HepG2 (cell line): ENCODE measurements at regions not wholly inside any gene's neighbourhood (a gene's known extent, or its start where the extent isn't known, plus 50 kb on each side); places are given as distances from the start of the nearest gene placed in this dataset.
A peak's percentile ranks its signal among the peaks of the same experiment; 100 is the strongest.

ENCODE experiments used
- ATAC-seq: fragments of 200-7000 bp; cut with Tn5 transposase; 3 replicates; pipeline ENCODE4 v1.9.1; 2020; ENCODE audit warnings: mild to moderate bottlenecking, moderate library complexity
- BruUV-seq: library from RNA; stranded (reverse); fragments of 400-500 nt; replicated peaks from 2 replicates; lab custom pipeline; 2021; lab: Mats Ljungman, UMichigan
- CTCF ChIA-PET: fragments of 300-600 bp; formaldehyde crosslinking; extraction: SDS; loops from one replicate; lab custom pipeline; 2021; ENCODE audit warnings: low total read pairs, inconsistent platforms, low intra/inter-chr PET ratio; lab: Yijun Ruan, JAX
- POLR2A ChIA-PET: fragments of 350-600 bp; sonication (Branson Sonifier 250); formaldehyde crosslinking; loops from one replicate; lab custom pipeline; 2020; ENCODE audit warnings: antibody characterized with exemption, inconsistent platforms; lab: Yijun Ruan, JAX
- DNase-seq: peaks from one replicate; pipeline ENCODE4 v3.0.0-alpha.2; 2015; ENCODE audit warnings: low spot score
- FAIRE-seq: peaks from 3 replicates; lab custom pipeline; 2011; peaks lifted over from hg19 to GRCh38; lab: Jason Lieb, UNC
- H2AFZ ChIP-seq: one replicate; pipeline ENCODE4 v1.6.1; 2011; ENCODE audit warnings: low read length, inconsistent platforms
- H3K27ac ChIP-seq: fragments of 300-600 bp; 3 replicates; pipeline ENCODE4 v1.8.0; 2011; ENCODE audit warnings: mixed run types, mild to moderate bottlenecking, mixed read lengths, low read length, inconsistent platforms; ENCODE audit not compliant: insufficient read depth; ENCODE audit errors: extremely low read length
- H3K27me3 ChIP-seq, 2 experiments: fragments of 200-600 bp in 1 of 2; 2 replicates in 1 of 2; 3 replicates in 1 of 2; pipeline versions ENCODE4 v1.6.0 to v1.8.0; 2011; ENCODE audit warnings: low read length in 2 of 2, mild to moderate bottlenecking in 2 of 2, moderate library complexity in 2 of 2, inconsistent platforms in 1 of 2; ENCODE audit not compliant: insufficient read depth in 2 of 2, control insufficient read depth in 1 of 2
- H3K36me3 ChIP-seq, 2 experiments: fragments of 200-600 bp in 1 of 2; replicated peaks in 1 of 2; 2 replicates in 1 of 2; 3 replicates in 1 of 2; pipeline versions ENCODE4 v1.5.1 to v1.8.0; 2011; ENCODE audit warnings: low read length in 2 of 2, inconsistent platforms in 1 of 2; ENCODE audit not compliant: insufficient read depth in 2 of 2, control insufficient read depth in 1 of 2
- H3K4me1 ChIP-seq: 2 replicates; pipeline ENCODE4 v1.5.1; 2012; ENCODE audit warnings: low read length, inconsistent platforms; ENCODE audit not compliant: insufficient read depth
- H3K4me2 ChIP-seq: 2 replicates; pipeline ENCODE4 v1.6.0; 2011; ENCODE audit warnings: low read depth, low read length, inconsistent platforms
- H3K4me3 ChIP-seq, 3 experiments: fragments of 200-600 bp in 1 of 3; sonication (generic), shearing (Covaris generic) in 1 of 3; replicated peaks in 1 of 3; 2 replicates each; pipeline ENCODE4 v1.5.1; 2011 to 2016; ENCODE audit warnings: low read length in 3 of 3, inconsistent platforms in 2 of 3, low read depth in 2 of 3, mild to moderate bottlenecking in 2 of 3, control low read depth in 1 of 3, mixed read lengths in 1 of 3; ENCODE audit not compliant: insufficient read depth in 1 of 3
- H3K79me2 ChIP-seq: one replicate; pipeline ENCODE4 v1.6.1; 2011; ENCODE audit warnings: low read length, inconsistent platforms; ENCODE audit not compliant: insufficient read depth
- H3K9ac ChIP-seq: 2 replicates; pipeline ENCODE4 v1.6.0; 2011; ENCODE audit warnings: mild to moderate bottlenecking, low read depth, low read length, inconsistent platforms; ENCODE audit not compliant: insufficient read depth
- H3K9me3 ChIP-seq: 2 replicates; pipeline ENCODE4 v1.5.1; 2012; ENCODE audit warnings: mild to moderate bottlenecking, low read length
- H4K20me1 ChIP-seq: 2 replicates; pipeline ENCODE4 v1.6.0; 2011; ENCODE audit warnings: inconsistent platforms, mild to moderate bottlenecking, low read length, moderate library complexity; ENCODE audit not compliant: insufficient read depth
- CEBPB ChIP-seq: IDR thresholded peaks from 2 replicates; pipeline ENCODE4 v1.6.1; 2011; ENCODE audit warnings: low read depth, low read length, improper control_type of control experiment, borderline replicate concordance
- YY1 ChIP-seq: IDR thresholded peaks from 2 replicates; pipeline ENCODE4 v1.6.1; 2011; ENCODE audit warnings: low read length, low read depth, moderate library complexity, mild to moderate bottlenecking; ENCODE audit not compliant: insufficient read depth, insufficient replicate concordance
- WGBS: methylation state at CpG from one replicate; pipeline ENCODE4 v1.1.6; 2017; ENCODE audit warnings: low lambda C conversion rate; 5-methylcytosine and 5-hydroxymethylcytosine counted together
- in situ Hi-C: cut with HindIII; loops from 2 replicates; pipeline ENCODE4 v1.10.0; 2017; ENCODE audit warnings: low pct_unique_long_range_greater_than_20kb; ENCODE audit not compliant: extremely low pct_ligation_motif_present
- intact Hi-C: fragments of 100-400 bp; cut with micrococcal nuclease; formaldehyde crosslinking; loops from one replicate; pipeline ENCODE4 v1.10.0; 2022; ENCODE audit not compliant: unreplicated experiment
- TF ChIP-seq, protein P1 (sequence below): sonication (generic); formaldehyde crosslinking; conservative IDR thresholded peaks from 2 replicates; pipeline ENCODE4 v1.8.0; 2022; ENCODE audit warnings: low read depth, missing genetic modification reagents
- TF ChIP-seq, protein P2 (sequence below), 2 experiments: fragments of 450-650 bp in 1 of 2; sonication (generic) in 1 of 2; formaldehyde crosslinking in 1 of 2; IDR thresholded peaks; 2 replicates each; pipeline versions ENCODE4 v1.6.1 to v1.8.0; 2016 to 2022; ENCODE audit warnings: antibody characterized with exemption in 1 of 2, mild to moderate bottlenecking in 1 of 2, missing genetic modification reagents in 1 of 2

DNA sequence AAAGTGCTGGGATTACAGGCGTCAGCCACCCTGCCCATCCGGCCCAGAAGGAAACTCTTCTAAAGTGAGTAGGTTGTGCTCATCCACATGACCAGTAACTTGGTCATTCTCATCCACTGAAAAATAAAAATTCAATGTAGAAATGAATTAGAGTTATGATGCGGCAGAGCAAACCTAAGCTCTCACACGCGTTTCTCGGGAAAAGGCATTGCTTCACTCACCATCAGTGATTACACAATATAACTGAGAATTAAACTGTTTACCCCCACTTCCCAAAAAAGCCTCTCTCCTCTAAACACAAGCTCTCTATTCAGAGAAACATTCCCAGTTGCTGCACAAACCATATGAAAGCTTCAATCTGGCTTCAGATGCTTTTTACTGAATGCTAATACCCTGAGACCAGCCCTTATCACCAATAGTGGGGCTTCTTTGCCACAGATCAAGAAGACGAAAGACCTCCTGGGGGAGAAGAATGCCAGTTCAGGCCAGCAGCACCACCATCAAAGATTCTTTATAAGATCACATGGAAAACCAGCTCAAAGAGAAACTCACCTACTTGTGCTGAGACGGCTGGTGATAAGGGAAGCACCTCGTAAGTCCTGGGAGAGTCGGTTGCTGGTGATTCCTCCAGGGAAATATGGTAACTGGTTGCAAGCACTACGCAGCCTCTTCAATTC, 121.5 kb upstream of the SFSWAP start:
- FAIRE-seq (no peak), ATAC-seq (no peak), DNase-seq (no peak)
- Histone ChIP-seq H3K79me2 (no peaks in the 10 kb centered on the region), H4K20me1 (no peaks in the 10 kb centered on the region), H3K4me1 (no peaks in the 10 kb centered on the region), H3K9me3 (no peaks in the 10 kb centered on the region), H3K27me3 (peaks cover 3 to 4% of the 10 kb centered on the region in 2 experiments; a peak in 3 of 5 replicates), H3K4me2 (no peak overlapping the region), H3K36me3 (no peaks in the 10 kb centered on the region), H3K9ac (no peak overlapping the region), H3K4me3 (no peak overlapping the region), H3K27ac (no peak overlapping the region), H2AFZ (no peak overlapping the region)
- in situ Hi-C loops (no loop called here), intact Hi-C loops (no loop called here)
- ChIA-PET POLR2A (no interaction called here), CTCF (no interaction called here)
- 8% methylated on average over 11 of the region's 11 CpGs for WGBS
- TF ChIP-seq, protein P1, sequence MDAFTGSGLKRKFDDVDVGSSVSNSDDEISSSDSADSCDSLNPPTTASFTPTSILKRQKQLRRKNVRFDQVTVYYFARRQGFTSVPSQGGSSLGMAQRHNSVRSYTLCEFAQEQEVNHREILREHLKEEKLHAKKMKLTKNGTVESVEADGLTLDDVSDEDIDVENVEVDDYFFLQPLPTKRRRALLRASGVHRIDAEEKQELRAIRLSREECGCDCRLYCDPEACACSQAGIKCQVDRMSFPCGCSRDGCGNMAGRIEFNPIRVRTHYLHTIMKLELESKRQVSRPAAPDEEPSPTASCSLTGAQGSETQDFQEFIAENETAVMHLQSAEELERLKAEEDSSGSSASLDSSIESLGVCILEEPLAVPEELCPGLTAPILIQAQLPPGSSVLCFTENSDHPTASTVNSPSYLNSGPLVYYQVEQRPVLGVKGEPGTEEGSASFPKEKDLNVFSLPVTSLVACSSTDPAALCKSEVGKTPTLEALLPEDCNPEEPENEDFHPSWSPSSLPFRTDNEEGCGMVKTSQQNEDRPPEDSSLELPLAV (CRISPR knock-in tag) = no peak
- TF ChIP-seq CEBPB = 0 out of 2 replicates have a peak, but pooled peaks have one; percentile 17
- BruUV-seq = no TSS peak

DNA sequence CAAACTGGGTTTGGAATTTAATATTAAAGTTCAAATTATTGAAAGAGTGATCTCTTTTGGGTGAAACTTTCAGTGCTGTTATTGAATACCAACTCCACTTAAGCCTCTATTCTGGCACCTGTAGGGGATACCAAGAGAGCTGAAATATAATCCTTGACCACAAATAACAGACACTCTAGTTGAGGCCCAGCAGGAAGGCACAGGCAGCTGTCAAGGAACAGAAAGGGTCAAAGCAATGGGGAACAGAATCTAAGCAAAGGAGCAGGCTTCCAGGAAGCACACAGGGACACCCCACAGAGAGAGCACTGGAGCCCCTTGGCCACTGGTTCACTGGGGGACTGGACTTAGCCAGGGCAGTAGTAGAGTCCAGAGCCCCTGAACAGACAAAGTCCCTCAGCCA, 120.9 kb upstream of the SFSWAP start:
- Histone ChIP-seq H2AFZ (no peak overlapping the region), H4K20me1 (no peaks in the 10 kb centered on the region), H3K27ac (no peak overlapping the region), H3K36me3 (no peaks in the 10 kb centered on the region), H3K4me1 (no peaks in the 10 kb centered on the region), H3K9me3 (no peaks in the 10 kb centered on the region), H3K79me2 (no peaks in the 10 kb centered on the region), H3K4me2 (no peak overlapping the region), H3K9ac (no peak overlapping the region), H3K4me3 (no peak overlapping the region), H3K27me3 (peaks cover 0 to 3% of the 10 kb centered on the region in 2 experiments; a peak in 3 of 5 replicates)
- no peak for FAIRE-seq
- in situ Hi-C loops = no loop called here
- intact Hi-C loops = no loop called here
- no peak for ATAC-seq
- ChIA-PET CTCF (no interaction called here), POLR2A (no interaction called here)
- BruUV-seq = no TSS peak
- DNase-seq = no peak
- TF ChIP-seq YY1 = no peak
- TF ChIP-seq, protein P2, sequence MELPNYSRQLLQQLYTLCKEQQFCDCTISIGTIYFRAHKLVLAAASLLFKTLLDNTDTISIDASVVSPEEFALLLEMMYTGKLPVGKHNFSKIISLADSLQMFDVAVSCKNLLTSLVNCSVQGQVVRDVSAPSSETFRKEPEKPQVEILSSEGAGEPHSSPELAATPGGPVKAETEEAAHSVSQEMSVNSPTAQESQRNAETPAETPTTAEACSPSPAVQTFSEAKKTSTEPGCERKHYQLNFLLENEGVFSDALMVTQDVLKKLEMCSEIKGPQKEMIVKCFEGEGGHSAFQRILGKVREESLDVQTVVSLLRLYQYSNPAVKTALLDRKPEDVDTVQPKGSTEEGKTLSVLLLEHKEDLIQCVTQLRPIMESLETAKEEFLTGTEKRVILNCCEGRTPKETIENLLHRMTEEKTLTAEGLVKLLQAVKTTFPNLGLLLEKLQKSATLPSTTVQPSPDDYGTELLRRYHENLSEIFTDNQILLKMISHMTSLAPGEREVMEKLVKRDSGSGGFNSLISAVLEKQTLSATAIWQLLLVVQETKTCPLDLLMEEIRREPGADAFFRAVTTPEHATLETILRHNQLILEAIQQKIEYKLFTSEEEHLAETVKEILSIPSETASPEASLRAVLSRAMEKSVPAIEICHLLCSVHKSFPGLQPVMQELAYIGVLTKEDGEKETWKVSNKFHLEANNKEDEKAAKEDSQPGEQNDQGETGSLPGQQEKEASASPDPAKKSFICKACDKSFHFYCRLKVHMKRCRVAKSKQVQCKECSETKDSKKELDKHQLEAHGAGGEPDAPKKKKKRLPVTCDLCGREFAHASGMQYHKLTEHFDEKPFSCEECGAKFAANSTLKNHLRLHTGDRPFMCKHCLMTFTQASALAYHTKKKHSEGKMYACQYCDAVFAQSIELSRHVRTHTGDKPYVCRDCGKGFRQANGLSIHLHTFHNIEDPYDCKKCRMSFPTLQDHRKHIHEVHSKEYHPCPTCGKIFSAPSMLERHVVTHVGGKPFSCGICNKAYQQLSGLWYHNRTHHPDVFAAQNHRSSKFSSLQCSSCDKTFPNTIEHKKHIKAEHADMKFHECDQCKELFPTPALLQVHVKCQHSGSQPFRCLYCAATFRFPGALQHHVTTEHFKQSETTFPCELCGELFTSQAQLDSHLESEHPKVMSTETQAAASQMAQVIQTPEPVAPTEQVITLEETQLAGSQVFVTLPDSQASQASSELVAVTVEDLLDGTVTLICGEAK (IDR thresholded peaks at IDR 0.05) = no peak
- TF ChIP-seq, protein P2 (CRISPR knock-in tag; IDR thresholded peaks at IDR 0.05) = no peak
